GM12865 (cell line): ENCODE measurements at regions not wholly inside any gene's neighbourhood (a gene's known extent, or its start where the extent isn't known, plus 50 kb on each side); places are given as distances from the start of the nearest gene placed in this dataset.
"Not testable (repeated sequence)": the region's sequence is repeated elsewhere in the genome, so short reads cannot be mapped to it uniquely, and the experiment has no call there.

Source experiments
- DNase-seq: peaks from one replicate; pipeline ENCODE4 v3.0.0; 2010; ENCODE audit warnings: low read depth
- H3K4me3 ChIP-seq: 2 replicates; pipeline ENCODE4 v1.5.1; 2011; ENCODE audit warnings: mild to moderate bottlenecking, low read depth, low read length, control low read depth
- TF ChIP-seq, protein P1 (sequence below): IDR thresholded peaks from 2 replicates; pipeline ENCODE4 v1.5.1; 2011; ENCODE audit warnings: low read length, control low read depth, low read depth, inconsistent platforms; ENCODE audit not compliant: insufficient read depth; ENCODE audit errors: missing control alignments

- H3K4me3 ChIP-seq: peak overlapping the region; percentile 85
- DNase-seq: peak; percentile 91
- TF ChIP-seq, protein P1, sequence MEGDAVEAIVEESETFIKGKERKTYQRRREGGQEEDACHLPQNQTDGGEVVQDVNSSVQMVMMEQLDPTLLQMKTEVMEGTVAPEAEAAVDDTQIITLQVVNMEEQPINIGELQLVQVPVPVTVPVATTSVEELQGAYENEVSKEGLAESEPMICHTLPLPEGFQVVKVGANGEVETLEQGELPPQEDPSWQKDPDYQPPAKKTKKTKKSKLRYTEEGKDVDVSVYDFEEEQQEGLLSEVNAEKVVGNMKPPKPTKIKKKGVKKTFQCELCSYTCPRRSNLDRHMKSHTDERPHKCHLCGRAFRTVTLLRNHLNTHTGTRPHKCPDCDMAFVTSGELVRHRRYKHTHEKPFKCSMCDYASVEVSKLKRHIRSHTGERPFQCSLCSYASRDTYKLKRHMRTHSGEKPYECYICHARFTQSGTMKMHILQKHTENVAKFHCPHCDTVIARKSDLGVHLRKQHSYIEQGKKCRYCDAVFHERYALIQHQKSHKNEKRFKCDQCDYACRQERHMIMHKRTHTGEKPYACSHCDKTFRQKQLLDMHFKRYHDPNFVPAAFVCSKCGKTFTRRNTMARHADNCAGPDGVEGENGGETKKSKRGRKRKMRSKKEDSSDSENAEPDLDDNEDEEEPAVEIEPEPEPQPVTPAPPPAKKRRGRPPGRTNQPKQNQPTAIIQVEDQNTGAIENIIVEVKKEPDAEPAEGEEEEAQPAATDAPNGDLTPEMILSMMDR: peak; percentile 74
These were observed 84.9 kb downstream of the TRIM27 start for GRCh38 chr6:28838634-28839442.

- TF ChIP-seq, protein P1: no peak
- no peak for DNase-seq
- peak overlapping the region; percentile 85 for H3K4me3 ChIP-seq
These were observed 84.2 kb downstream of the TRIM27 start for GRCh38 chr6:28839443-28840120.

DNA sequence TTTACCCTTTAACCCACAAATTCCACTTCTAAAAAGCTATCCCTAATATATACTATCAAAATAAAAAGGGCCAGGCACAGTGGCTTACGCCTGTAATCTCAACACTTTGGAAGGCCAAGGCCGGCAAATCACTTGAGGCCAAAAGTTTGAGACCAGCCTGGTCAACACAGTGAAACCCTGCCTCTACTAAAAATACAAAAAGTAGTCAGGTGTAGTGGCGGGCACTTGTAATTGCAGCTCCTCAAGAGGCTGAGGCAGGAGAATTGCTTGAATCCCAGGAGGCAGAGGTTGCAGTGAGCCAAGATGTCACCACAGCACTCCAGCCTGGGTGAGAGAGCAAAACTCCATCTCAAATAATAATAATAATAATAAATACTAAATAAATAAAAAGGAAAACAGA lies 82.5 kb downstream of the TRIM27 start:
- TF ChIP-seq, protein P1: no peak
- peak; percentile 18 for DNase-seq

DNA sequence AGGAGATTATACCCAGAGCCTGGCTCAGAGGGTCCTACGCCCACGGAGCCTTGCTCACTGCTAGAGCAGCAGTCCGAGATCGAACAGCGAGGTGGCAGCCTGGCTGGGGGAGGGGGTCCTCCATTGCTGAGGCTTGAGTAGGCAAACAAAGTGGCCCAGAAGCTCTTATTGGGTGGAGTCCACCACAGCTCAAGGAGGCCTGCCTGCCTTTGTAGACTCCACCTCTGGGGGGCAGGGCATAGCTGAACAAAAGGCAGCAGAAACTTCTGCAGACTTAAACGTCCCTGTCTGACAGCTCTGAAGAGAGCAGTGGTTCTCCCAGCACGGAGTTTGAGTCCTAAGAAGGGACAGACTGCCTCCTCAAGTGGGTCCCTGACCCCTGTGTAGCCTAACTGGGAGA lies 75.0 kb downstream of the TRIM27 start:
- DNase-seq: peak; percentile 17
- not testable (repeated sequence) for H3K4me3 ChIP-seq

More for the DNA sequence above, 82.5 kb downstream of the TRIM27 start:
- H3K4me3 ChIP-seq: no peak overlapping the region
